ENCODE measurements at regions not wholly inside any gene's neighbourhood (a gene's known extent, or its start where the extent isn't known, plus 50 kb on each side); places are given as distances from the start of the nearest gene placed in this dataset.

- Histone ChIP-seq H3K9me3 (ENCODE audit: low read length) (no peaks in the 10 kb centered on the region), H4K20me1 (ENCODE audit: insufficient read depth, low read length) (no peaks in the 10 kb centered on the region), H3K4me3 (ENCODE audit: low read depth, low read length, poor library complexity, severe bottlenecking) (no peak overlapping the region), H3K36me3 (ENCODE audit: insufficient read depth, low read length) (no peaks in the 10 kb centered on the region), H3K4me2 (ENCODE audit: low read length) (no peak overlapping the region), H3K79me2 (ENCODE audit: insufficient read depth, low read depth, low read length) (no peaks in the 10 kb centered on the region), H3K4me1 (ENCODE audit: insufficient read depth, low read length, poor library complexity, severe bottlenecking) (no peaks in the 10 kb centered on the region), H3K27ac (ENCODE audit: low read depth, low read length, poor library complexity, severe bottlenecking) (no peak overlapping the region), H3K9me2 (ENCODE audit: insufficient read depth, low read length) (no peaks in the 10 kb centered on the region), H2AFZ (ENCODE audit: low read length) (no peak overlapping the region)
- BruUV-seq (replicated peaks), result no TSS peak
- intact Hi-C loops (cut with micrococcal nuclease; ENCODE audit: unreplicated experiment), result no loop called here
- CTCF ChIA-PET (ENCODE audit: unreplicated experiment), result no interaction called here
- no peak for DNase-seq (ENCODE audit: low spot score)
- POLR2A ChIA-PET, result no interaction called here
- TF ChIP-seq EZH2phosphoT487 (IDR thresholded peaks at IDR 0.05; ENCODE audit: borderline replicate concordance, low read depth, low read length), result no peak
- no peak for TF ChIP-seq CTCF (conservative IDR thresholded peaks at IDR 0.05; ENCODE audit: low read length)
These were observed 436.4 kb upstream of the ST6GAL2 start for GRCh38 chr2:107322416-107322815.

GRCh38 chr2:107323946-107324565, 438.1 kb upstream of the ST6GAL2 start:
- Histone ChIP-seq H4K20me1 (ENCODE audit: insufficient read depth, low read length) (no peaks in the 10 kb centered on the region), H3K4me1 (ENCODE audit: insufficient read depth, low read length, poor library complexity, severe bottlenecking) (no peaks in the 10 kb centered on the region), H3K4me2 (ENCODE audit: low read length) (no peak overlapping the region), H3K27ac (ENCODE audit: low read depth, low read length, poor library complexity, severe bottlenecking) (no peak overlapping the region), H3K4me3 (ENCODE audit: low read depth, low read length, poor library complexity, severe bottlenecking) (no peak overlapping the region), H3K36me3 (ENCODE audit: insufficient read depth, low read length) (no peaks in the 10 kb centered on the region), H3K79me2 (ENCODE audit: insufficient read depth, low read depth, low read length) (no peaks in the 10 kb centered on the region), H3K9me3 (ENCODE audit: low read length) (no peaks in the 10 kb centered on the region), H2AFZ (ENCODE audit: low read length) (no peak overlapping the region), H3K9me2 (ENCODE audit: insufficient read depth, low read length) (no peaks in the 10 kb centered on the region)
- DNase-seq (ENCODE audit: low spot score), result no peak
- BruUV-seq (replicated peaks), result no TSS peak
- intact Hi-C loops (cut with micrococcal nuclease; ENCODE audit: unreplicated experiment), result no loop called here
- TF ChIP-seq CTCF (conservative IDR thresholded peaks at IDR 0.05; ENCODE audit: low read length), result no peak
- no peak for TF ChIP-seq EZH2phosphoT487 (IDR thresholded peaks at IDR 0.05; ENCODE audit: borderline replicate concordance, low read depth, low read length)
- CTCF ChIA-PET (ENCODE audit: unreplicated experiment), result no interaction called here
- POLR2A ChIA-PET, result no interaction called here

GRCh38 chr2:107325981-107326786, 440.2 kb upstream of the ST6GAL2 start:
- H3K9me3 ChIP-seq (ENCODE audit: low read length), result no peaks in the 10 kb centered on the region
- CTCF ChIA-PET (ENCODE audit: unreplicated experiment), result no interaction called here
- no peak overlapping the region for H3K27ac ChIP-seq (ENCODE audit: low read depth, low read length, poor library complexity, severe bottlenecking)
- intact Hi-C loops (cut with micrococcal nuclease; ENCODE audit: unreplicated experiment), result no loop called here
- H3K4me1 ChIP-seq (ENCODE audit: insufficient read depth, low read length, poor library complexity, severe bottlenecking), result no peaks in the 10 kb centered on the region
- no peak overlapping the region for H3K4me2 ChIP-seq (ENCODE audit: low read length)
- H3K36me3 ChIP-seq (ENCODE audit: insufficient read depth, low read length), result no peaks in the 10 kb centered on the region
- no peak overlapping the region for H2AFZ ChIP-seq (ENCODE audit: low read length)
- POLR2A ChIA-PET, result no interaction called here
- no peak overlapping the region for H3K4me3 ChIP-seq (ENCODE audit: low read depth, low read length, poor library complexity, severe bottlenecking)
- no peaks in the 10 kb centered on the region for H3K79me2 ChIP-seq (ENCODE audit: insufficient read depth, low read depth, low read length)
- no peak for TF ChIP-seq CTCF (conservative IDR thresholded peaks at IDR 0.05; ENCODE audit: low read length)
- TF ChIP-seq EZH2phosphoT487 (IDR thresholded peaks at IDR 0.05; ENCODE audit: borderline replicate concordance, low read depth, low read length), result no peak
- no peaks in the 10 kb centered on the region for H4K20me1 ChIP-seq (ENCODE audit: insufficient read depth, low read length)
- DNase-seq (ENCODE audit: low spot score), result no peak
- no peaks in the 10 kb centered on the region for H3K9me2 ChIP-seq (ENCODE audit: insufficient read depth, low read length)
- no TSS peak for BruUV-seq (replicated peaks)
